ENCODE measurements at regions not wholly inside any gene's neighbourhood (a gene's known extent, or its start where the extent isn't known, plus 50 kb on each side); places are given as distances from the start of the nearest gene placed in this dataset.
A peak's percentile ranks its signal among the peaks of the same experiment; 100 is the strongest.
"Not testable (repeated sequence)": the region's sequence is repeated elsewhere in the genome, so short reads cannot be mapped to it uniquely, and the experiment has no call there.

GRCh38 chr5:39544941-39545340 is 120.2 kb upstream of the DAB2 start:
- no peak for DNase-seq (ENCODE audit: low spot score)

- DNase-seq (ENCODE audit: low spot score), result no peak
Observed at GRCh38 chr5:39543335-39543734, 118.6 kb upstream of the DAB2 start.

- no peak for DNase-seq (ENCODE audit: low spot score)
Observed at GRCh38 chr5:39542511-39543285, 117.9 kb upstream of the DAB2 start.

- DNase-seq (ENCODE audit: low spot score), result no peak
Observed at GRCh38 chr5:39541920-39542319, 117.1 kb upstream of the DAB2 start.

GRCh38 chr5:39539470-39539869 is 114.7 kb upstream of the DAB2 start:
- no peak for DNase-seq (ENCODE audit: low spot score)

- DNase-seq (ENCODE audit: low spot score), result no peak
Observed at GRCh38 chr5:39534690-39535089, 109.9 kb upstream of the DAB2 start.

- DNase-seq (ENCODE audit: low spot score), result no peak
Observed at GRCh38 chr5:39533749-39534148, 109.0 kb upstream of the DAB2 start.

- DNase-seq (ENCODE audit: low spot score), result no peak
Observed at GRCh38 chr5:39532511-39532910, 107.7 kb upstream of the DAB2 start.

GRCh38 chr5:39531306-39531705 is 106.5 kb upstream of the DAB2 start:
- DNase-seq (ENCODE audit: low spot score), result no peak

- peak; percentile 22 for DNase-seq (ENCODE audit: low spot score)
Observed at GRCh38 chr5:39526914-39527477, 102.2 kb upstream of the DAB2 start.

- not testable (repeated sequence) for DNase-seq (ENCODE audit: low spot score)
Observed at GRCh38 chr5:39525781-39526180, 101.0 kb upstream of the DAB2 start.

GRCh38 chr5:39525271-39525670 is 100.5 kb upstream of the DAB2 start:
- DNase-seq (ENCODE audit: low spot score), result no peak

GRCh38 chr5:39523821-39524220 is 99.0 kb upstream of the DAB2 start:
- DNase-seq (ENCODE audit: low spot score), result no peak

GRCh38 chr5:39521940-39522590 is 97.3 kb upstream of the DAB2 start:
- no peak for DNase-seq (ENCODE audit: low spot score)

- DNase-seq (ENCODE audit: low spot score), result no peak
Observed at GRCh38 chr5:39521098-39521860, 96.5 kb upstream of the DAB2 start.

- DNase-seq (ENCODE audit: low spot score), result no peak
Observed at GRCh38 chr5:39520232-39520572, 95.4 kb upstream of the DAB2 start.

GRCh38 chr5:39519566-39520231 is 94.9 kb upstream of the DAB2 start:
- no peak for DNase-seq (ENCODE audit: low spot score)

- DNase-seq (ENCODE audit: low spot score), result no peak
Observed at GRCh38 chr5:39519079-39519478, 94.3 kb upstream of the DAB2 start.

GRCh38 chr5:39518516-39518915 is 93.7 kb upstream of the DAB2 start:
- no peak for DNase-seq (ENCODE audit: low spot score)

- DNase-seq (ENCODE audit: low spot score), result no peak
Observed at GRCh38 chr5:39517800-39518199, 93.0 kb upstream of the DAB2 start.

- no peak for DNase-seq (ENCODE audit: low spot score)
Observed at GRCh38 chr5:39515881-39516280, 91.1 kb upstream of the DAB2 start.

GRCh38 chr5:39513236-39513635 is 88.5 kb upstream of the DAB2 start:
- DNase-seq (ENCODE audit: low spot score), result no peak

Measured in HuH-7.5 (cell line).